ENCODE measurements at regions not wholly inside any gene's neighbourhood (a gene's known extent, or its start where the extent isn't known, plus 50 kb on each side); places are given as distances from the start of the nearest gene placed in this dataset.
"Not testable (repeated sequence)": the region's sequence is repeated elsewhere in the genome, so short reads cannot be mapped to it uniquely, and the experiment has no call there.

DNA sequence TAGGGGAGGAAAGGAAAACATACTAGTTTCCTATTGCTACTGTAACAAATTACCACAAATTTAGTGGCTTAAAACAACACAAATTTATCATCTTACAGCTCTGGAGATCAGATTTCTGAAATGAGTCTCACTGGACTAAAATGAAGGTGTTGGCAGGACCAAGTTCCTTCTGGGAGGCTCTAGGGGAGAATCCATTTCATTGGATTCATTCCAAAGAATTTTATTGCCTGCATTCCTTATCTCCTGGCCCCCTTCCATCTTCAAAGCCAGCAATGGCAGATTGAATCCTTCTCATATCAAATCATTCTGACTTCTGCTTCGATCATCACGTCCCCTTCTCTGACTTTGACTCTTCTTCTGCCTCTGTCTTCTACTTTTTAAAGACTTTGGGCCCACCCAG is 250.9 kb downstream of the IRS1 start:
- intact Hi-C loops (cut with DNase I): no loop called here
- no peaks in the 10 kb centered on the region for H3K9me3 ChIP-seq
- H3K27ac ChIP-seq: no peak overlapping the region
- WGBS (ENCODE audit: insufficient coverage, low coverage, low lambda C conversion rate, missing lambda C conversion rate): 60% methylated on average over 2 of the region's 2 CpGs
- TF ChIP-seq, protein P1, sequence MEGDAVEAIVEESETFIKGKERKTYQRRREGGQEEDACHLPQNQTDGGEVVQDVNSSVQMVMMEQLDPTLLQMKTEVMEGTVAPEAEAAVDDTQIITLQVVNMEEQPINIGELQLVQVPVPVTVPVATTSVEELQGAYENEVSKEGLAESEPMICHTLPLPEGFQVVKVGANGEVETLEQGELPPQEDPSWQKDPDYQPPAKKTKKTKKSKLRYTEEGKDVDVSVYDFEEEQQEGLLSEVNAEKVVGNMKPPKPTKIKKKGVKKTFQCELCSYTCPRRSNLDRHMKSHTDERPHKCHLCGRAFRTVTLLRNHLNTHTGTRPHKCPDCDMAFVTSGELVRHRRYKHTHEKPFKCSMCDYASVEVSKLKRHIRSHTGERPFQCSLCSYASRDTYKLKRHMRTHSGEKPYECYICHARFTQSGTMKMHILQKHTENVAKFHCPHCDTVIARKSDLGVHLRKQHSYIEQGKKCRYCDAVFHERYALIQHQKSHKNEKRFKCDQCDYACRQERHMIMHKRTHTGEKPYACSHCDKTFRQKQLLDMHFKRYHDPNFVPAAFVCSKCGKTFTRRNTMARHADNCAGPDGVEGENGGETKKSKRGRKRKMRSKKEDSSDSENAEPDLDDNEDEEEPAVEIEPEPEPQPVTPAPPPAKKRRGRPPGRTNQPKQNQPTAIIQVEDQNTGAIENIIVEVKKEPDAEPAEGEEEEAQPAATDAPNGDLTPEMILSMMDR (IDR thresholded peaks at IDR 0.05): no peak
- no peak for TF ChIP-seq POLR2A (IDR thresholded peaks at IDR 0.05)
- H3K4me3 ChIP-seq: no peak overlapping the region
- H3K36me3 ChIP-seq: no peaks in the 10 kb centered on the region
- DNase-seq (no peak), ATAC-seq (no peak)
- H3K4me1 ChIP-seq: peaks cover 0 to 5% (median 2%) of the 10 kb centered on the region in 4 donors
- H3K27me3 ChIP-seq: no peaks in the 10 kb centered on the region

DNA sequence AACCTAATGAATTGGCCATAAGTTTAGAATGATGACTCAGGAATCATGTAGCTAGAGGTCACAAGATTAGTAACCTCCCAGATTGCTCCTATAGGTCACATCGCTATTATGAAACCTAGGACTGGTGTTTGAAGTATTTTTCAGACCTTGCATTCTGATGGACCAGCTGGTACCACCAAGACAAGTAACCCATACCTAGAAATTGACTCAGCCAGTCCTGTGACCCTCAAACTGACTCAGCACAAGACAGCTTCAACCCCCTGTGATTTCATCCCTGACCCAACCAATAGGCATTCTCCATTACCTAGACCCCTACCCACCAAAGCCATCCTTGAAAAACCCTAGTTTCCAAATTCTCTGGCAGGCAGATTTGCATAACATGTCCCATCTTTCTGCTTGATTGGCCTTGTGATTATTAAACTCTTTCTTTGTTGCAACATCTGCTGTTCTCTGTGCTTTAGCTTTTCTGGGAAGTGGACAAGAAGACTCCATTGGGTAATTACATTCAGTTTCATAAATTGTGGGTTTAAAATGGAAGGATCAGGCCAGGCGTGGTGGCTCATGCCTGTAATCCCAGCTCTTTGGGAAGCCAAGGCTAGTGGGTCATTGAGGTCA is 254.9 kb downstream of the IRS1 start:
- H3K36me3 ChIP-seq: no peaks in the 10 kb centered on the region
- TF ChIP-seq, protein P1 (IDR thresholded peaks at IDR 0.05): no peak
- TF ChIP-seq POLR2A (IDR thresholded peaks at IDR 0.05): no peak
- no peak for DNase-seq
- H3K27ac ChIP-seq: no peak overlapping the region
- WGBS (ENCODE audit: insufficient coverage, low coverage, low lambda C conversion rate, missing lambda C conversion rate): 79% methylated on average over 2 of the region's 2 CpGs
- intact Hi-C loops (cut with DNase I): no loop called here
- ATAC-seq: no peak
- no peak overlapping the region for H3K4me3 ChIP-seq
- peaks cover 0 to 7% (median 2%) of the 10 kb centered on the region in 4 donors for H3K4me1 ChIP-seq
- no peaks in the 10 kb centered on the region for H3K27me3 ChIP-seq
- H3K9me3 ChIP-seq: no peaks in the 10 kb centered on the region

DNA sequence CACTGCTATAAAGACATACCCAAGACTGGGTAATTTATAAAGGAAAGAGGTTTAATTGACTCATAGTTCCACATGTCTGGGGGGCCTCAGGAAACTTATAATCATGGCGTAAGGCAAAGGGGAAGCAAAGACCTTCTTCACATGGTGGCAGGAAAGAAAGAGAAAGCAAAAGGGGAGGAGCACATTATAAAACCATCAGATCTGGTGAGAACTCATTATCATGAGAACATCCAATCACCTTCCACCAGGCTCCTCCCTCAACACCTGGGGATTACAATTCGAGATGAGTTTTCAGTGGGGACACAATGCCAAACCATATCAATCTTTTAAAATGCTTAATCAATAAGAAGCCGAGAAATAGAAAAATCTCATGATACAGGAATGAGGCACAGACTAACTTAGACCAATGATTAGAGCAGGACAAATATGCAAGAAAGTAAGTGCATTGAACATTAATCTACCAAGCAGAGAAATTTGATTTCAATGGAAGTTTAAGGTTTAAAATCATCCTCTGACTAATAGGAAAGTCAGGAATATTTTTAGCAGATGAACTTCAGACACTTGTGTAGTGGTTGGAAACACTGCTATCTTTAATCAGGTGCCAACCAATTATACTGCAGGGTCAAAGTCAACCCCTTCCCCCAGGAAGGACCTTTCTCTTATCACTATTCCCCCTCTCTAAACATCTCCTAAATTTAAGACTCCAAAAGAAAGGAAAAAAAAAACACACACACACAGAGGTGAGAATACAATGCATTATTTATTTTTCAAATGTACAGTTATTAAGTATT is 259.2 kb downstream of the IRS1 start:
- DNase-seq (peak in 1 of 3 donors; percentile 50), ATAC-seq (peak; percentile 87 to 96 (median 88))
- peak overlapping the region in 2 of 3 donors; percentile 1 to 24 for H3K4me3 ChIP-seq

DNA sequence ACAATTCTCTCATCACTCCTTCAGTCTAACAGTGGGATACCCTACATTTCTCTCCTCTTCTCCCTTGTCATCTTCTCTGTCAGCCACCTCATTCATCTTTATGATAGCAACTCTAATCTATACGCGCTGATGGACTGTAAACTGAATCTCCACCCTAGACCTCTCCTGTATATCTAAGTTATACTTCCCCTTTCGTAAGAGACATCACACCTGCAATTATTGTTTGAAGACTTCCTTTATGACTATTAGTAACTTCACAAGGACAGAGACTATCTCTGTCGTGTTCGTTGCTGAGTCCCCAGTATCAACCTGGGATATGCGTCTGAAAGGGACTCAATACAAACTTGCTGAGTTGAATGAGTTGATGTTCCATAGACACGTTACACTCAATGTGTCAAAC is 263.2 kb downstream of the IRS1 start:
- no peak for ATAC-seq
- TF ChIP-seq, protein P1 (IDR thresholded peaks at IDR 0.05): no peak
- 94% methylated on average over 7 of the region's 7 CpGs for WGBS (ENCODE audit: insufficient coverage, low coverage, low lambda C conversion rate, missing lambda C conversion rate)
- no peaks in the 10 kb centered on the region for H3K27me3 ChIP-seq
- no peaks in the 10 kb centered on the region for H3K36me3 ChIP-seq
- H3K4me3 ChIP-seq: no peak overlapping the region
- no peak overlapping the region for H3K27ac ChIP-seq
- H3K9me3 ChIP-seq: no peaks in the 10 kb centered on the region
- no peak for DNase-seq
- peaks cover 0 to 8% (median 0%) of the 10 kb centered on the region in 4 donors for H3K4me1 ChIP-seq
- intact Hi-C loops (cut with DNase I): no loop called here

More for the DNA sequence above, 259.2 kb downstream of the IRS1 start:
- peak overlapping the region in 2 of 3 donors; percentile 17 to 71 for H3K27ac ChIP-seq
- no peaks in the 10 kb centered on the region for H3K27me3 ChIP-seq
- WGBS (ENCODE audit: insufficient coverage, low coverage, low lambda C conversion rate, missing lambda C conversion rate): 20% methylated on average over 3 of the region's 3 CpGs
- no peaks in the 10 kb centered on the region for H3K9me3 ChIP-seq
- H3K36me3 ChIP-seq: no peaks in the 10 kb centered on the region
- intact Hi-C loops (cut with DNase I): no loop called here
- no peak for TF ChIP-seq POLR2A (IDR thresholded peaks at IDR 0.05)
- TF ChIP-seq, protein P1 (IDR thresholded peaks at IDR 0.05): no peak
- H3K4me1 ChIP-seq: peaks cover 0 to 4% (median 0%) of the 10 kb centered on the region in 4 donors

DNA sequence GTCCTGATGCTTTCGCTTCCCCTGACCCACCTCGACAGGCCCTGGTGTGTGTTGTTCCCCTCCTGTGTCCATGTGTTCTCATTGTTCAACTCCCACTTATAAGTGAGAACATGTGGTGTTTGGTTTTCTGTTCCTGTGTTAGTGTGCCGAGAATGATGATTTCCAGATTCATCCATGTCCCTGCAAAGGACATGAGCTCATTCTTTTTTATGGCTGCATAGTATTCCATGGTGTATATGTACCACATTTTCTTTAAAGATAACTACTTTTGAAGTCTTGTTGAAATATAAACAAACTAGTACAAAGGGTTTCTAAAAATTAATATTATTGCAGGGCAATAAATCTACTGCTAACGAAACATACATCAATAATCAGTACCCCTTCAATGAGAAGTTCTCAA is 266.6 kb downstream of the IRS1 start:
- DNase-seq; H3K27me3 ChIP-seq; H3K9me3 ChIP-seq; H3K4me3 ChIP-seq; ATAC-seq; H3K36me3 ChIP-seq; H3K27ac ChIP-seq; H3K4me1 ChIP-seq; intact Hi-C loops (cut with DNase I): not testable (repeated sequence)
- WGBS (ENCODE audit: insufficient coverage, low coverage, low lambda C conversion rate, missing lambda C conversion rate): 78% methylated on average over 4 of the region's 4 CpGs
